CMK (cell line): ENCODE measurements at regions not wholly inside any gene's neighbourhood (a gene's known extent, or its start where the extent isn't known, plus 50 kb on each side); places are given as distances from the start of the nearest gene placed in this dataset.

Experiments used
- DNase-seq: peaks from one replicate; pipeline ENCODE4 v3.0.0-alpha.2; 2010; ENCODE audit warnings: low read depth

GRCh38 chr2:240343548-240343947, 91.9 kb upstream of the GPC1 start:
- DNase-seq = no peak

GRCh38 chr2:240344904-240345303, 90.6 kb upstream of the GPC1 start:
- DNase-seq = no peak

- no peak for DNase-seq
Measured at GRCh38 chr2:240346015-240346752, 89.3 kb upstream of the GPC1 start.

GRCh38 chr2:240346753-240347372, 88.6 kb upstream of the GPC1 start:
- no peak for DNase-seq

GRCh38 chr2:240347373-240347940, 88.0 kb upstream of the GPC1 start:
- DNase-seq = no peak

- no peak for DNase-seq
Measured at GRCh38 chr2:240347949-240348500, 87.4 kb upstream of the GPC1 start.

GRCh38 chr2:240348522-240348921, 86.9 kb upstream of the GPC1 start:
- DNase-seq = no peak

- DNase-seq = no peak
Measured at GRCh38 chr2:240349133-240350005, 86.1 kb upstream of the GPC1 start.

- DNase-seq = no peak
Measured at GRCh38 chr2:240350006-240350355, 85.5 kb upstream of the GPC1 start.

GRCh38 chr2:240350696-240351087, 84.8 kb upstream of the GPC1 start:
- DNase-seq = no peak

- no peak for DNase-seq
Measured at GRCh38 chr2:240351088-240351741, 84.2 kb upstream of the GPC1 start.

GRCh38 chr2:240351826-240352426, 83.5 kb upstream of the GPC1 start:
- no peak for DNase-seq

- no peak for DNase-seq
Measured at GRCh38 chr2:240353086-240353798, 82.2 kb upstream of the GPC1 start.

- DNase-seq = no peak
Measured at GRCh38 chr2:240353944-240354343, 81.5 kb upstream of the GPC1 start.

- DNase-seq = no peak
Measured at GRCh38 chr2:240355001-240355891, 80.2 kb upstream of the GPC1 start.

- no peak for DNase-seq
Measured at GRCh38 chr2:240355962-240356361, 79.5 kb upstream of the GPC1 start.

- DNase-seq = no peak
Measured at GRCh38 chr2:240356700-240357640, 78.5 kb upstream of the GPC1 start.

- no peak for DNase-seq
Measured at GRCh38 chr2:240357641-240358012, 77.8 kb upstream of the GPC1 start.

- no peak for DNase-seq
Measured at GRCh38 chr2:240358080-240358479, 77.4 kb upstream of the GPC1 start.
